GM21786 (cell line): ENCODE measurements at regions not wholly inside any gene's neighbourhood (a gene's known extent, or its start where the extent isn't known, plus 50 kb on each side); places are given as distances from the start of the nearest gene placed in this dataset.
"Not testable (repeated sequence)": the region's sequence is repeated elsewhere in the genome, so short reads cannot be mapped to it uniquely, and the experiment has no call there.

Experiments used
- ATAC-seq: cut with Tn5 transposase; IDR thresholded peaks from one replicate; pipeline ENCODE4 v1.9.1; 2021; ENCODE audit not compliant: unreplicated experiment

- not testable (repeated sequence) for ATAC-seq
Measured at GRCh38 chr1:221978631-221979334, 236.9 kb upstream of the DUSP10 start.

GRCh38 chr1:221973787-221974186, 231.9 kb upstream of the DUSP10 start:
- ATAC-seq: not testable (repeated sequence)

GRCh38 chr1:221972276-221973235, 230.7 kb upstream of the DUSP10 start:
- ATAC-seq: no peak

GRCh38 chr1:221971035-221971434, 229.1 kb upstream of the DUSP10 start:
- not testable (repeated sequence) for ATAC-seq

- ATAC-seq: not testable (repeated sequence)
Measured at GRCh38 chr1:221969298-221969858, 227.5 kb upstream of the DUSP10 start.

GRCh38 chr1:221967538-221967937, 225.6 kb upstream of the DUSP10 start:
- not testable (repeated sequence) for ATAC-seq

- ATAC-seq: not testable (repeated sequence)
Measured at GRCh38 chr1:221966888-221967287, 225.0 kb upstream of the DUSP10 start.

GRCh38 chr1:221965891-221966290, 224.0 kb upstream of the DUSP10 start:
- not testable (repeated sequence) for ATAC-seq

GRCh38 chr1:221965252-221965651, 223.4 kb upstream of the DUSP10 start:
- ATAC-seq: no peak

- no peak for ATAC-seq
Measured at GRCh38 chr1:221963742-221964141, 221.9 kb upstream of the DUSP10 start.

- no peak for ATAC-seq
Measured at GRCh38 chr1:221962385-221962784, 220.5 kb upstream of the DUSP10 start.

GRCh38 chr1:221961532-221962292, 219.8 kb upstream of the DUSP10 start:
- peak; percentile 98 for ATAC-seq

- not testable (repeated sequence) for ATAC-seq
Measured at GRCh38 chr1:221958161-221958562, 216.3 kb upstream of the DUSP10 start.

- ATAC-seq: not testable (repeated sequence)
Measured at GRCh38 chr1:221957350-221957749, 215.5 kb upstream of the DUSP10 start.

GRCh38 chr1:221949996-221950395, 208.1 kb upstream of the DUSP10 start:
- ATAC-seq: no peak

GRCh38 chr1:221948459-221948858, 206.6 kb upstream of the DUSP10 start:
- ATAC-seq: no peak

- no peak for ATAC-seq
Measured at GRCh38 chr1:221947731-221948130, 205.8 kb upstream of the DUSP10 start.

- ATAC-seq: no peak
Measured at GRCh38 chr1:221946768-221947167, 204.9 kb upstream of the DUSP10 start.

GRCh38 chr1:221945669-221946068, 203.8 kb upstream of the DUSP10 start:
- no peak for ATAC-seq

GRCh38 chr1:221944247-221944870, 202.5 kb upstream of the DUSP10 start:
- no peak for ATAC-seq
